HG03175 (cell line): ENCODE measurements at regions not wholly inside any gene's neighbourhood (a gene's known extent, or its start where the extent isn't known, plus 50 kb on each side); places are given as distances from the start of the nearest gene placed in this dataset.
"Not testable (repeated sequence)": the region's sequence is repeated elsewhere in the genome, so short reads cannot be mapped to it uniquely, and the experiment has no call there.

Experiments used
- ATAC-seq: cut with Tn5 transposase; IDR thresholded peaks from one replicate; pipeline ENCODE4 v1.9.1; 2021; ENCODE audit warnings: mild to moderate bottlenecking, moderate library complexity; ENCODE audit not compliant: unreplicated experiment

DNA sequence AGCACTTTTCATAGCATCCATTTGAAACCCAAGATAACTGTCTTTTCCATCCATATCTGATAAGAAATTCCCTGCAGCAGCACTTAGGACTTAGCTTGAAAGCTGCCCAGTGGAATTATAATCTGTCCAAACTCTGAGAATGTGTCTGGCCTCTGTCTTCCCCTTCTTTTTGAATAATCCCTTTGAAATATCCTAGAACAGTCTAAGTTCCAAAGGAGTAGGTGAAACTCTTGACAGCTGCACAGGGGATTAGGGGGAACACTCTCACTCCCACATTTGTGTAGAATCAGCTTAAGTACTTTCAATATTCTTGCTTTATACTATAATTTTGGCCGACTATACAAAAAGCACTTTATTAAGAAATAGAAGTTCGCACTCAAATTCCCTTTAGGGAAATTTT lies 157.7 kb downstream of the PAPSS1 start:
- no peak for ATAC-seq

DNA sequence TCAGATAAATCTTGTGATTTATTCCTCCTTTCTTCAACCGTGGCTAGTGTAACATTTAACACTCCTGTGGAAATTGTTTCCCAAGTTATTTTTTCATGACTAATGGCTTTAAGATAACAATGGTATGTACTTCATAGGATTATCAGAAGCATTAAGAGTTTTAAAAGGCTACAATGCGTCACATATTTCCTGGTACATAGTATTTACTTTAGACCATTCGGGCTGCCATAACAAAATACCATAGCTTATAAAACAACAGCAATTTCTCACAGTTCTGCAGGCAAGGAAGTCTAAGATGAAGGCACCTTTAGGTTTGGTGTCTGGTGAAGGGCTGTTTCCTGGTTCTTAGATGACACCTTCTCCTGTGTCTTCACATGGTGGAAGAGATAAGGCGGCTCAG lies 158.6 kb downstream of the PAPSS1 start:
- ATAC-seq = no peak

DNA sequence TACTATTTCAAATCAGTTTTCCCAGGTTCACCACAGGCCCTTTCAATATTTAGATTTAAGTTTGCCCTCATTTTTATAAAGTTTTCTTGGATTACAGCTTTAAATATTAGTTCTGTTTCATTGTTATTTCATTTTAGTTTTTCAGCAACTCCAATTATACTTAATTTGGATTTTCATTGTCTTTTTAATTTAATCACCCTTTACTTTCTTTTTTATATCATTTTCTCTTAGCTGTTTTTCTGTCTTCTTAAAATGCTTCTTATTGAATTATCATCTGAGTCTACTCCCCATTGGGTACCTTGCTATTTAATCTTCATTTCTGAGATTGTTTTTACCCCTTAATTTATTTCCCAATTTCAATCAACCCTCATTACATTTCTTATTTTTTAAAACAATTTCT lies 160.4 kb downstream of the PAPSS1 start:
- no peak for ATAC-seq

DNA sequence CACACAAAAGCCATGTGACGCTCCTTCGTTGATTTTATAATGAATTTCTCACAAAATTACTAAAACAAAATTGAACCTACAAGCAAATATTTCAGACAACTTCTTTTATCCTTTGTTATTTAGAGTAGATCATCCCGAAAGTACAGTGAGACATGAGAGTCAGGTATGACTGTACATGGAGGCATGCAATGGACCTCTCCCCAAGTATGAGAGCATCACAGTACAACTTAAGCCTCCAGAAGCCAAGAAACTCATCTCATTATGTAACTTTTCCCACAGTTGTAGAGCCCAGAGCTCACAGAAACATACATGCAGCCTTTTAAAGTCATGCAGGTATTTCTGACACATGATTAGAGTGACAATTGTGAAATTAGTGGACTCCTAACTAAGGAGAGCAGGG lies 167.7 kb downstream of the PAPSS1 start:
- ATAC-seq = no peak

DNA sequence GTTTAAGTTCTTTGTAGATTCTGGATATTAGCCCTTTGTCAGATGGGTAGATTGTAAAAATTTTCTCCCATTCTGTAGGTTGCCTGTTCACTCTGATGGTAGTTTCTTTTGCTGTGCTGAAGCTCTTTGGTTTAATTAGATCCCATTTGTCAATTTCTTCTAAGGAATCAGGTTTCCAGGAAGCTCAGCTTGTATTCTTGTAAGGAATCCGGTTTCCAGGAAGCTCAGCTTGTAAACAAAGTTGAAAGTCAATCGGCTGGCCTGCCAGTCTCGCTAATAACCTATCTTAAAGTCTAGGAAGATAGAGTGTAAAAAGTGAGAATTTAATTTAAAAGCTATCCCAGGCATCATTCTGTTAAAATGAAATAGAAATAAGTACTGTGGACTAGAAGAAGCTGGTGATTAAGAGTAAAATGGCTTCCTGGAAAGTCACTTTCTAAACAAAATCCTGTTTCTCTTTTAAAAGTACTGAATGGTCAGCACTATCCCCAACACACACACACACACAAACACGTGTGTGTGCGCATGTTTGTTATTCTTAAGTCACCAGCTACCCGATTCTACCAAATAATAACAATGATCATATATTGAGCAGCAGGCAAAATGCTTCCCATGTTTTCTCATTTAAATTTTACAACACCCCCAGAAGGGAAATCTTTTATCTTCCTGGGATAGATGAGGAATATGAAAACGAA lies 171.7 kb downstream of the PAPSS1 start:
- ATAC-seq = no peak

DNA sequence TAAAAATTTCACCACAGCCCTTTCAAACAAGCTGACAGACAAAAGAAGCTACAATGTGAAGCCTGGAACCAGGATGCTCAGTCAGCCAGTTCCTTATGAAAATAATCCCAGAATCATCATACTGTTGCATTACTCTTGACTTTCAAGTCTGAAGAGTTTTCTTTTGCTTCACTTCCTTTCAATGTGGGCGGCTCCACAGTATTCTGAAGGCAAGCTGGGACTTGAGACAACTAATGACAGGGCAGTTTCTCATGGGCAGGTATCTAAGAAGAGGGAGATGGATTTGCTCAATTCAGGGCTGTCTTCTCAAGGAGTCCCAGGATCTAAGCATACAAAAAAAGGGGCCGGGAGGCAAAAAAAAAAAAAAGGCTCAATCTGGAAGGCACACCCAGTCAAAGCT lies 173.4 kb downstream of the PAPSS1 start:
- ATAC-seq = no peak

DNA sequence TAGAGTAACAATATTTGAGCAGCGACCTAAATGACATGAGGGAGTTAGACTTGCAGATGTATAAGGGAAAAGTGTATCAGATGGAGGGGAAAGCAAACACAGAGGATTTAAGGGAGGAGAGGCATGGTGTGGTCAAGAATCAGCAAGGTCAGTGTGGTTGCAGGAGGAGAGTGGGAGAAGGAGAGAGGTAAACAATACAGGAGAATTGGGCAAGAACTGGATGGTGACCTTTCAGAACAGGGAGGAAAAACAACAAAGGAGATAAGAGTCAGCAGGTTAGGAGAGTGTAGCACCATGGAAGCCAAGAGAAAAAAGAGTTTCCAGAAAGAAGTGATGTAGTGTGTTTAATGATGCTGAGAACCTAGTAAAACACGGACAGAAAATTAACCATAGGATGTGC lies 178.5 kb downstream of the PAPSS1 start:
- ATAC-seq = no peak

DNA sequence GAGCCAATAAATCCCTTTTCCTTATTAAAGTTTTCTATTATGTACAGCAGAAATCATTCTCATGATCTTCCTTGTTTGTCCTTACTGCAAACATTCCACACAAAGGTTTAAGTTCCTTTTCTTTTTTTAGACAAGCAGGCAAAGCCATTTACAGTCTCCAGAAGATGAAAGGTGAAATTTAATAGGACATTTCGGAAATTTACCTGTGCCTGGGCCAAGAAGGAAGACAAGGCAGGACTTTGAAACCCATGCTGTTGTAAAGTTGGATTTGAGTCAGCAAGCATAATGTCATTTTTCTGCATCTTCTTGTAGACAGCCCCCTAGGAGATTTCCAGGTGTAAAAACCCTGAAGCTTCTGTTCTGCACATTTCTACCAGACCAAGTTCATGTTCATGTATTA lies 188.1 kb downstream of the PAPSS1 start:
- no peak for ATAC-seq

DNA sequence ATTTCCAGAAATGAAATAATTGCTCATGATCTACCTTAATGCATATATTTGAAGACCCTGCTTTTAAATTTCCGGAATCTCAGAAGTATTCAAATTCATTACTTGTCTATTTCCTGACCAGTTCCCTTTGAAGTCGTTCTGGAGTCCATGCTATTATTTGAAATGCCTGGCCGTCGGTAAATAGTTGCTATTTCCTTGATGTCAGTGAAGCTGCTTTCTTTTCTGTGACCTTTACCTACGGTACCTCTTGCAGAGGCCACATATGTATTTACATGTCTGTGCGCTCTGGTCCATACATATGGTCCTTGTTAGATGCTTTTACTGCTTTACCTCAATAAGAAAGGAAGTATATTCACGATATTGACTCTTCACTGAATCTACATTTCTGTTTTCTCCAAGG lies 199.7 kb downstream of the PAPSS1 start:
- no peak for ATAC-seq

DNA sequence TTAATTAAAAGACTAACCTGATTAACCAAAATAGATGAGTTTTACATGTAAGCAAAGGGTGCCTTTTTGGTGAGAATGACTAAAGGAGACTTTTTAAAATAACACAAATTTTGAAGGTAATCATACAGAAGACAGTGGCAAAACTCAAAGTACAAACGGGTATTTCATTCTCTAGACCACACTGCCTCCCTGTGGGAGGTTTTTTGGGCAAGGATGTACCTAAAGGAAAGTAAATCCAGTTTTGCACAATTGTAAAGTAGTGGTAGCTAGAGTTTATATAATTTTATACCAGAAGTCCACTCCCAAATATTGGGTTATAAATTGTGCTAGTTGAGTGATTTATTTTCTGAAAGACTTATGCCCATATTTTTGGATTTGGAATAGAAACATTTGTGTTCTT lies 201.0 kb downstream of the PAPSS1 start:
- no peak for ATAC-seq

DNA sequence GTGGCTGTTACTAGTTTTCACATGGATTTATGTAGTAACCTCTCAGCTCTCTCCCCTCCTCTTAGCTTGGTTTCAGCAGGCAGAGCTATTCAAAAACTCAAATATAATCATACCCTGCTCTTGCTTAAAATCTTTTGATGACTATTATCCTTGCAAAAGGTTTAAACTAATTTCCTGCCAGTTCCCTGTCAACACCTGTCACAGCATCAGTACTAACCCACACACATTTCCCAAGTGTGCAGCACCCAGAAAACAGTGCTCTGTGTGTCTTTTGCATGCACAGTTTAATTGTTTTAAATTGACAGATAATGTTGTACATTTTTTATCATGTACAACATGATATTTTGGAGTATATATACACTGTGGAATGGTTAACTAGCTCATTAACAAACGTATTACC lies 202.0 kb downstream of the PAPSS1 start:
- ATAC-seq = no peak

DNA sequence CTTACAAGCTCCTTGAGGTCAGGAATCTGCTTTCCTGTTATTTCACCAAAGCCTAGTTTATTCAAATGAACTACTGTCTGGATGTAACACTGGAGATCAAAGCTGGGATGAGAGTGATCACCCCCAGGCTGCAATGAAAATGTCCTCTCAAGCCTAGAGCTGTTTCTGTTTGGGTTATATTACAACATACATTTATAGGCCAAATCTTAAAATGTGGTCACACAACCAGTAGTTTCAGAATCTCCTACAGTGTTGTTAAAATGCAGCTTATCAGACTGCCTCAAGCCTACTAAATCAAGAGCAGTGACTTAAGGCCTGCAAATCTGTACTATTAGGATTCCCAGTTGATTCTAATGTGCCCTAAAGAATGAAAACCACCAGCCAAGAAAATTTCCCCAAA lies 207.5 kb downstream of the PAPSS1 start:
- ATAC-seq = no peak

DNA sequence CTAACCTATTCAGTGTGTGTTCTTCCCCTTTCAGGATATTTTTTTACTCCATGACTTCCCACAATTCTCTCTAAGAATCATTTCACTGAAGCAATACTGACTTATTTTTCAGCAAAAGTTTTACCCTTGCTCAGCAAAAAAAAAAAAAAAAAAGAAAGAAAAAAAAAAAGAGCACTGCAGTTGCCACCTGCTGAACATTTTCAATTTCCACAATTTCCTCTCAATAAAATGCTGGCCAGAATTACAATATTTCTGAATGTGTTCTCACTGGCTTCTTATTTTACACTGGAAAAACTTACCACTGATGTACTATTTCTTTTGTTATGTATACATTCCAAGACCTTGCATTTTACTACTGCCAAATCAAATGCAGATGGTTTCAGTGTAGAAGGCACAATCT lies 210.4 kb downstream of the PAPSS1 start:
- no peak for ATAC-seq

DNA sequence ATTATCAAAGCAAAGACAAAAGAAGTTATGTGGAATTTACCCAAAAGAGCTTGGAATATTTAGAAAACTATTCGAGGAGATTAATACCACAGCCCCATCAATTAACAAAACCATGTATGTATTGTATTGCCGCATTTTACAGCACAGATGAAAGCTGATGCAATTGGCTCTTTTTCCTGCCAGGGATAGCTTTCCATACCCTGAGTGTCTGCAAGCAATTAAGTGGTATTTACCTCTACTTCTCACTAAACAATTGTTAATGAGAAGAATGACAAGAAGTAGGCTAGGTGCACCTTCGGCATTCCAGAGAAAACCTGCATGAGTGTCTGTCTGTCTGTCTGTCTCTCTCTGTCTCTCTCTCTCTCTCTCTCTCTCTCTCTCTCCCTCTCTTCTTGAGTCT lies 219.5 kb downstream of the PAPSS1 start:
- no peak for ATAC-seq

DNA sequence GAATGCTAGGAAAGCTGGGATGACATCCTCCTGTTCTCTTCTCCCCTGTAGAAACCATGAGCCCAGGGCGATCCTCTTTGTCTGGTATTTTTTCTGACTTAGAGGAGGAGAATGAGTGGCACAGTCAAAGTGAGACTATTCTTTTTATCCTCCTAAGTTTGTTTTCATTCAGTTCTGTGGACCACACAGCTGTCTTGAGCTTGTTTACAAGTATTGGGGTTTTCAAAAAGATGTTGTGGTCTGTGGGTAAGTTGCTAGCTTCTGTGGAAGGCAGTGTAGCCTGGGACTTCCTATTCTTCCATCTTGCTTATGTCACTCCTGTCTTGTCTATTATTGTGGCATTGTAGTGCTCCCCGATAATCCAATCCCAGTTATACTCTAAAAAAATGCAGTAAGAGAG lies 223.0 kb downstream of the PAPSS1 start:
- ATAC-seq = no peak

DNA sequence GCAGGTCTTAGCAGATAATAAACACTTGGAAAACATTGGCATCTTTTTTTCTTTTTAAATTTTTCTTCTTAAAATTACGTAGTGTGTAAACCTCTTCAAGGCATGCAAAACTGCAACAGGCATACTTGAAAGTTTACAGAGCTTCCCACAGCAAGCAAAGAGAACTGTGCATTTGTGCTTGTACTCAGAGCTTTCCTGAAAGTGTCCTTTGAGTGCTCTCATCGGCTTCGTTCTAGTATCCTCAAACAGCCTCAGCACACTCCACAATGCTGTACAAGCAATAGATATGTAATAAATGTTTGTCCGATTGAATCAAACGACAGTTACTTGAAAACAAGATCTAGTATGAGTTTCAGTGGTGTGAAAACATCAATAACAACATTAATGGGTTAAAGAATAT lies 227.5 kb downstream of the PAPSS1 start:
- no peak for ATAC-seq

DNA sequence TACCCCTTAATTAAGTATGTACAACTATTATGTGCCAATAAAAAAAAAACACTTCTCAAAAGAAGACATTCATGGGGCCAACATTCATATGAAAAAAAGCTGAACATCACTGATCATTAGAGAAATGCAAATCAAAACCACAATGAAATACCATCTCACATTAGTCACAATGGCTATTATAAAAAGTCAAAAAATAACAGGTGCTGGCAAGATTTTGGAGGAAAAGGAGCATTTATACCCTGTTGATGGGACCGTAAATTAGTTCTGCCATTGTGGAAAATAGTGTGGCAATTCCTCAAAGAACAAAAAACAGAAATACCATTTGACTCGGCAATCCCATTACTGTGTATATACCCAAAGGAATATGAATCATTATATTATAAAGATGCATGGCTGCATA lies 229.9 kb downstream of the PAPSS1 start:
- ATAC-seq = no peak

DNA sequence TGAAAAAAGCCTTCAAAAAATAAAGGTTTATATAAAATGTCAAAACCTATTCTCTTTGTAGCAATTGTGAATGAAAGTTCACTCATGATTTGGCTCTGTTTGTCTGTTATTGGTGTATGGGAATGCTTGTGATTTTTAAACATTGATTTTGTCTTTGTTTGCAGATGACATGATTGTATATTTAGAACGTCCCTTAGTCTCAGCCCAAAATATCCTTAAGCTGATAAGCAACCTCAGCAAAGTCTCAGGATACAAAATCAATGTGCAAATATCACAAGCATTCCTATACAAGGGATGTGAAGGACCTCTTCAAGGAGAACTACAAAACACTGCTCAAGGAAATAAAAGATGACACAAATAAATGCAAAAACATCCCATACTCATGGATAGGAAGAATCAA lies 236.4 kb downstream of the PAPSS1 start:
- ATAC-seq = not testable (repeated sequence)

DNA sequence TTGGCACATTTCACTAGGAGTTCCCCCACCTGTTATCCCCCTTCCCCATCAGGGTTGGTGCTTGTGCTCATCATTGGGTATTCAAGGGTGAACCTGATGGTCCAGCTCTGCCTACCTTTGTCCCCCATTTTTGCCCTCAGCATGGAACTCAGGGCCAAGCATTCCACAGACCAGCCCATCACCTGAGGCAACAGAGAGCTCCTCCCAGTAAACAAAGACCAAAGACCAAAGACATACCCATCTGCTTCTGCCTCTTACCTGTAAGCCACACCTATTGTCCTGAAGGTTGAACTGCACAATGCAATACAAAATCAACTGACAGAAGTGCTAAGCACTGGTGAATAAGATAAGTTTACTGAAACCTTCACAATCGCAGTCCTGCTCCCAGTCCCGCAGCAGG lies 237.5 kb downstream of the PAPSS1 start:
- no peak for ATAC-seq

DNA sequence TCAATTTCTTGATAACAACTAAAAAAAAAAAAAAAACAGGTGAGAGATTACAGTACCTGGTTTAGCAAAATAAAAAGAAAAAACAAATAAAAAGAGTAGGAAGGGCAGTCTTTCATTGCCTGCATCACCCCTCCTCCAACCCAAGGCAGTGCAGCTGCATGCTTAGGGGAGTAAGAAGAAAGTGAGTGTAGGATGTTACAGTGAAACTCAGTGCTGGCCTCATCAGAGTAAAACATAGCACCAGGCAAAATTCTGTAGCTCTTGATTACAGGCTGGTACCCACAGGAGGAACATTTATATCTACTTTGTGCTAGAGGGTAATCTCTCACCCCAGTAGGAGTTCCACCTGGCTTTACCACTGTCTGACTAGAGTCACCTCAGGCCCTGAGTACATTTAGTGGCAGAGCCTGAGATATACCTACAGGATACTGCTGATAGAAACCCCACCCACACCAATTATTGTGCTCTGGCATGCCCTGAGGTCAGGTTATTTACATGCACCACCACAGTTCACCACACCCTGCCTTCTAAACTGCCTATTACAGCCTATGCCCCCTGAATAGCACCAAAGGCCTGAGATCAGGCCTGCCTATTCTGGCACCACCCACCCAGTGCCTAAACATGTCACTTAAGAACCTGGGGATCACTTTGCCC lies 241.6 kb downstream of the PAPSS1 start:
- ATAC-seq = no peak

DNA sequence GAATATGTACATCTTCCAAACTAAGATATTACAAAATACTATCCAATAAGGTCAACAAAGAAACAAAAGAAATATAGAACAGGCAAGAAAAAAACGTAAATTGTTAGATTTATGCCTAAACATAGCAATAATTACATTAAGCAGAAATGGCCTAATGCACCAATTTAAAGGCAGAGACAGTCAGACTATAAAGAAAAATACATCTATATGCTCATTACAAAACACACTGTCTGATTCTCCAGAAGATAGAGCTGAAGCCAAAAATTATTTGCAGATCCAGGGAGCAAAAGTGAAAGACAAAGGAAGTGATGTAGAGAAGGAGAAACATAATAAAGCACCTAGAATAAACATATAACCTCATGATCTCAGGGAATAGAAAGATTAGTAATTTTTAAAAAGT lies 246.9 kb downstream of the PAPSS1 start:
- no peak for ATAC-seq

DNA sequence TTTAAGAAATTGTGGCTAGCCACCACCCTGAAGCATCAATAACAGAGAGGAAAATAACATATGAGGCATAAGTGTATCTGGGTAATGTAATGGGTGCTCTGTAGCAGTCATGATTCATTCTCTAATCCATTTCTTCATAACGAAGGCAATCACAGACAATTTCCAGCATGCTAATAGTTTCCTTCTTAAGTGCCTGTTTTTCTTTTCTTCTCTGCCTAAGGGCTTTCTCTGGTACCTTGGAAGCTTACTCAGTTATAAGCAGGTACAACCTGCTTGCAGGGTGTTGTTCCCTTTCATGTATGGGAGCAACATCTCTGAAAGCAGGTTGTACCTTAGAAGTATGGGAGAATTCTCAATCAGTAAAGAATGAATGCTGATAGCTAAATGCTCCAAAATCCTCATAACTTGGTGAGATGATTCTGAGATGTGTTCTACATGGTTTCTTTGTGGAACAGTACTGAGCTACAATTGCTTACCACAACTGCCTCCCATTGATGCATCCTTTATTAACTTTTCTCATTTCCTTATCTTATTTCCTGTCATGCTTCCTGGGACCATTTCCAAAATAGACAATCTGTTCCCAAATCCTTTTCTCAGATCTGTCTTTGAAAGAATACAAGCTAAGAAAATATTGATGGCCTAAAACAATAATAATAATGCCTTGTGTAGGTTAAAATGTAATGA lies 247.6 kb downstream of the PAPSS1 start:
- no peak for ATAC-seq
